ENCODE measurements at regions not wholly inside any gene's neighbourhood (a gene's known extent, or its start where the extent isn't known, plus 50 kb on each side); places are given as distances from the start of the nearest gene placed in this dataset.

- no peak for DNase-seq
Observed at GRCh38 chrX:63993936-63994335, 208.9 kb upstream of the ARHGEF9 start.

- DNase-seq: no peak
Observed at GRCh38 chrX:63985906-63986305, 200.9 kb upstream of the ARHGEF9 start.

- no peak for DNase-seq
Observed at GRCh38 chrX:63979480-63979879, 194.5 kb upstream of the ARHGEF9 start.

GRCh38 chrX:63967551-63967950, 182.5 kb upstream of the ARHGEF9 start:
- DNase-seq: no peak

GRCh38 chrX:63963095-63963784, 178.2 kb upstream of the ARHGEF9 start:
- no peak for DNase-seq

GRCh38 chrX:63961964-63962363, 176.9 kb upstream of the ARHGEF9 start:
- no peak for DNase-seq

GRCh38 chrX:63959975-63960374, 175.0 kb upstream of the ARHGEF9 start:
- DNase-seq: no peak

GRCh38 chrX:63958134-63958865, 173.3 kb upstream of the ARHGEF9 start:
- DNase-seq: no peak

GRCh38 chrX:63935835-63936234, 150.8 kb upstream of the ARHGEF9 start:
- DNase-seq: no peak

- no peak for DNase-seq
Observed at GRCh38 chrX:63934791-63935190, 149.8 kb upstream of the ARHGEF9 start.

GRCh38 chrX:63934160-63934559, 149.1 kb upstream of the ARHGEF9 start:
- DNase-seq: no peak

GRCh38 chrX:63932907-63933306, 147.9 kb upstream of the ARHGEF9 start:
- DNase-seq: no peak

GRCh38 chrX:63932006-63932405, 147.0 kb upstream of the ARHGEF9 start:
- DNase-seq: no peak

GRCh38 chrX:63930140-63930539, 145.1 kb upstream of the ARHGEF9 start:
- peak in 1 of 2 experiments; percentile 21 for DNase-seq

- peak; percentile 16 to 33 for DNase-seq
Observed at GRCh38 chrX:63929608-63930007, 144.6 kb upstream of the ARHGEF9 start.

GRCh38 chrX:63927848-63928247, 142.8 kb upstream of the ARHGEF9 start:
- DNase-seq: no peak

- DNase-seq: no peak
Observed at GRCh38 chrX:63922221-63922620, 137.2 kb upstream of the ARHGEF9 start.

GRCh38 chrX:63920875-63921274, 135.9 kb upstream of the ARHGEF9 start:
- no peak for DNase-seq

- no peak for DNase-seq
Observed at GRCh38 chrX:63919081-63919480, 134.1 kb upstream of the ARHGEF9 start.

GRCh38 chrX:63918611-63919010, 133.6 kb upstream of the ARHGEF9 start:
- peak in 1 of 2 experiments; percentile 16 for DNase-seq

GRCh38 chrX:63917296-63917695, 132.3 kb upstream of the ARHGEF9 start:
- DNase-seq: no peak

- no peak for DNase-seq
Observed at GRCh38 chrX:63913719-63914118, 128.7 kb upstream of the ARHGEF9 start.

GRCh38 chrX:63889001-63889400, 104.0 kb upstream of the ARHGEF9 start:
- no peak for DNase-seq
